SU-DHL-6 (cell line): ENCODE measurements at regions not wholly inside any gene's neighbourhood (a gene's known extent, or its start where the extent isn't known, plus 50 kb on each side); places are given as distances from the start of the nearest gene placed in this dataset.

Experiments
- EZH2phosphoT487 ChIP-seq: fragments of 200-600 bp; sonication (generic), shearing (Covaris generic); conservative IDR thresholded peaks from 2 replicates; pipeline ENCODE4 v1.6.1; 2018; ENCODE audit warnings: mild to moderate bottlenecking, antibody characterized with exemption, low read length, moderate library complexity, mixed read lengths
- TF ChIP-seq, protein P1 (sequence below): fragments of 200-600 bp; sonication (generic); IDR thresholded peaks from one replicate; pipeline ENCODE4 v1.5.1; 2017; ENCODE audit warnings: antibody characterized with exemption, mild to moderate bottlenecking, low read length, moderate library complexity; ENCODE audit not compliant: insufficient read depth, poor library complexity, severe bottlenecking

DNA sequence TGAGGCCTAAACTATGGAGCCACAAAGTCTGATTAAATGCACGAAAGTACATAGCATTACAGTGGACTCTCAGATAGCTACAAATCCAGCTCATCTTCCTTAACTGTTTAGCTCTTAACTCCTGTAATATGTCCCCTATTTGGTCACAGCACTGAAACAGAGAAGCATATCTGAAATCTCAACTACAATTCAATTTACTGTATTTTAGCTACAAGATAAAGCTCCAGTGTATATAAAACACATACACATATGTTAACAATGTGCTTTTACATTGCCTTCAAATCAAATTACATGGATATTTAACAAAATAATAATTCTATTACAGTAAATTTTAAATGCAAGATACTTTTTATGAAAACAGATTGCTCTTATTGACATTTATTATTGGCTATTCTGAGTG is 849.3 kb upstream of the PRMT6 start:
- TF ChIP-seq, protein P1, sequence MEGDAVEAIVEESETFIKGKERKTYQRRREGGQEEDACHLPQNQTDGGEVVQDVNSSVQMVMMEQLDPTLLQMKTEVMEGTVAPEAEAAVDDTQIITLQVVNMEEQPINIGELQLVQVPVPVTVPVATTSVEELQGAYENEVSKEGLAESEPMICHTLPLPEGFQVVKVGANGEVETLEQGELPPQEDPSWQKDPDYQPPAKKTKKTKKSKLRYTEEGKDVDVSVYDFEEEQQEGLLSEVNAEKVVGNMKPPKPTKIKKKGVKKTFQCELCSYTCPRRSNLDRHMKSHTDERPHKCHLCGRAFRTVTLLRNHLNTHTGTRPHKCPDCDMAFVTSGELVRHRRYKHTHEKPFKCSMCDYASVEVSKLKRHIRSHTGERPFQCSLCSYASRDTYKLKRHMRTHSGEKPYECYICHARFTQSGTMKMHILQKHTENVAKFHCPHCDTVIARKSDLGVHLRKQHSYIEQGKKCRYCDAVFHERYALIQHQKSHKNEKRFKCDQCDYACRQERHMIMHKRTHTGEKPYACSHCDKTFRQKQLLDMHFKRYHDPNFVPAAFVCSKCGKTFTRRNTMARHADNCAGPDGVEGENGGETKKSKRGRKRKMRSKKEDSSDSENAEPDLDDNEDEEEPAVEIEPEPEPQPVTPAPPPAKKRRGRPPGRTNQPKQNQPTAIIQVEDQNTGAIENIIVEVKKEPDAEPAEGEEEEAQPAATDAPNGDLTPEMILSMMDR: no peak
- TF ChIP-seq EZH2phosphoT487: no peak
